ENCODE measurements at regions not wholly inside any gene's neighbourhood (a gene's known extent, or its start where the extent isn't known, plus 50 kb on each side); places are given as distances from the start of the nearest gene placed in this dataset.

DNA sequence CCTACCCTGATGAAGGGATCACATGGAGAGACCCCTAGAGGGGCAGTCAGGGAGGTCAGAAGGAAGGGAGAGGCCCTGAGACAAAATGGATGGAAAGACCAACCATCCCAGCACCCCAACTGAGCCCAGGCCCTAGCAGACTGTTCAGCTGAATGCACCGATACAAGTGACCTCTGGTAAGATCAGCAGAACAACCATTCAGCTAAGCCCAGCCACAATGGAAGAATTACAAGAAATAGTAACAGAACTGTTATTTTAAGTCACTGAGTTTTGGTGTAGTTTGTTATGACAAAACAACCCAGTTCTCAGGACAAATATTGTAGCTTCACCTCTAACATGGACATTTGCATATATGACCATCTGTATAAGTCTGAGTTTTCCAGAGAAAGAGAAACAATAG is 210.4 kb upstream of the SVIL start:
- TF ChIP-seq, protein P1, sequence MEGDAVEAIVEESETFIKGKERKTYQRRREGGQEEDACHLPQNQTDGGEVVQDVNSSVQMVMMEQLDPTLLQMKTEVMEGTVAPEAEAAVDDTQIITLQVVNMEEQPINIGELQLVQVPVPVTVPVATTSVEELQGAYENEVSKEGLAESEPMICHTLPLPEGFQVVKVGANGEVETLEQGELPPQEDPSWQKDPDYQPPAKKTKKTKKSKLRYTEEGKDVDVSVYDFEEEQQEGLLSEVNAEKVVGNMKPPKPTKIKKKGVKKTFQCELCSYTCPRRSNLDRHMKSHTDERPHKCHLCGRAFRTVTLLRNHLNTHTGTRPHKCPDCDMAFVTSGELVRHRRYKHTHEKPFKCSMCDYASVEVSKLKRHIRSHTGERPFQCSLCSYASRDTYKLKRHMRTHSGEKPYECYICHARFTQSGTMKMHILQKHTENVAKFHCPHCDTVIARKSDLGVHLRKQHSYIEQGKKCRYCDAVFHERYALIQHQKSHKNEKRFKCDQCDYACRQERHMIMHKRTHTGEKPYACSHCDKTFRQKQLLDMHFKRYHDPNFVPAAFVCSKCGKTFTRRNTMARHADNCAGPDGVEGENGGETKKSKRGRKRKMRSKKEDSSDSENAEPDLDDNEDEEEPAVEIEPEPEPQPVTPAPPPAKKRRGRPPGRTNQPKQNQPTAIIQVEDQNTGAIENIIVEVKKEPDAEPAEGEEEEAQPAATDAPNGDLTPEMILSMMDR (IDR thresholded peaks at IDR 0.05; ENCODE audit: extremely low read depth, missing control alignments), result no peak
- DNase-seq (ENCODE audit: low spot score), result no peak

DNA sequence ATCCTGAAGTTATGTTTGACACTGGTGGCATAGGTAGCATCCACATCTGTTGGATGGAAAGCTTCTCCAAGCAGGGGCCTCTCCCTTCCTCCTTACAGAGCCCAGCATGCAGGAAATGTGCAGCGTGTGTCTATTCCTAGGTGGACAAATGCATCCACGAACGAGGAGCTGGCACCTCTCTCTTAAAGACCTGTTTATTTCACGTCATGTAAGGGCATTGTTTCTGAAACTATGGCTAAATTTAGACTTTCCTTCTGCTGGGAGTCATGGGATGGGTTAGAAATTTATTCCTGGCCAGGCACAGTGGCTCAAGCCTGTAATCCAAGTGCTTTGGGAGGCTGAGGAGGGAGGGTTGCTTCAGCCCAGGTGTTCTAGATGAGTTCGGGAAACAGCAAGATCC is 208.4 kb upstream of the SVIL start:
- DNase-seq (ENCODE audit: low spot score), result no peak
- TF ChIP-seq, protein P1 (IDR thresholded peaks at IDR 0.05; ENCODE audit: extremely low read depth, missing control alignments), result no peak

DNA sequence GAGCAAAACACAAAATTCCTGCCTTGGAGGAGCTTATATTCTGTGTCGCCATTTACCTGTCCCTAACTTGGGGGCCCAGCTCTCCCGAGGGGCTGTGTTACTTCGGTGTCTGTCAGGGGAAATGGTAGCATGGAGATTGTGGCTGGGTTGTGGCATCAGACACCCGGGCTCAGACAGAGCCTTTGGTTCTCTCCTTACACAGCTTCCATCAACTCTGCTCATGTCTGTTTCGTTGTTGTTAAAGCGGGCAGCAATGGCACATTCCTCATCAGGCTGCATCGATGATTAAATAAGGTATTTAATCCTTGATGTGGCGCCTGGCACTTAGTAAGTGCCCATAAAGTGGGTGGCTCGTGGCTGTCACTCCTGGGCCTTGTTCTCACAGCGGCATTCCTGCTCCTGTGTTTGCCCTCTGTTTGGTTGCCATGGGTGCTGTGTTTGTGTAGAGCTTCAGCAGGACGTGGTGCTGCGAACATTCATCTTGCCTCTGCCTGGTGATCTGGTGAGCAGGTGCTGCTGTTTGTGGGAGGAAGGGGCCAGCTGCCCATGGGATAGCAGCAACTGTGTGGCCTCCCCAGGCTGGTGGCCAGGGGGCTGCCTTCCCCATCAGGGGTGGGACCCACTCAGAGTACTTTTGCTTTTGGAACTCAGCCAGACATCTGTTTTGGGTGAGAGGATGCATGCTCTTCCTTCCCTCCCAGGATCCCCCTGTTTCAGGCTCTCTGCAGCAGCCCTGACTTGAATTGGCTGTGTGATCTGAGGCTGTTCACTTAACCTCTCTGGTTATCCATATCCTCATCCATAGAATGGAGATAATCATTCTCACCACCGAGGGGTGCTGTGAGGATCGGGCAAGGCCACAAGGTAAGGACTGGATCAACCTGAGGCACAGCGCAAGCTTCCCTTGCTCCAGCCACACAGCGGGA is 207.2 kb upstream of the SVIL start:
- TF ChIP-seq, protein P1 (IDR thresholded peaks at IDR 0.05; ENCODE audit: extremely low read depth, missing control alignments), result no peak
- DNase-seq (ENCODE audit: low spot score), result no peak

DNA sequence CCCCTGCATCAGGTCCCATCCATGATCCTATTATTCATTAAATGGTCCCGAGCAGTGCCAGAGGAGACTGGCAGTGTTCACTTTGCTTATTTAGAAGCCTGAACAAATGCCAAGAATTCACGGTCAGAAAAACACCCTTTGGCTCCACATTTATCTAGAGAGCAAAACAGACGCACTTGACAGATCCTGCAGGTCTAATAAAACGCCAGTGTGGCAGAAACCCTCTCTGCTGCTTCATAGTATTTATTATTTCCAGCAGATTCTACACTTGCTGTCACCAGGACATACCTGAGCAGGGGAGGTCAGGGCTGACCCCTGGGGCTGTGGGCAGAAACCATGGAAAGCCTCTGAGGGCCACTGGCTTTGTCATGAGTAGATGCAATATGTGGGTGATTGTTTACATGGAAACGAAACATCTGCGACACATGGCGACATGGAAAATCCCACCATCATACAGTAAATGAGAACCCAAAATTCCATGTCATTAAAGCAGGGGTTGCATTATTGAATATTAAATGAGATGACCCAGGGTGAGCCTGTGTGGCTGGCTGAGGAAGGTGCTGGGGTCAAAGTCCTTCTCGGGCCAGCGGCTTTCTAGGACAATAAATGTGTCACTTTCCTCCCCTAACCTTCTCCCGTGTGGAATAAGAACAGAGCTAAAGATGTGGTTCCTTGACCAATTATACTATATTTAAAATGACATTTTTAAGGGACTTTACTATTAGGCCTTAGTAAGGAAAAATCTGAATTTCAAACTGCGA is 205.9 kb upstream of the SVIL start:
- TF ChIP-seq, protein P1 (IDR thresholded peaks at IDR 0.05; ENCODE audit: extremely low read depth, missing control alignments), result no peak
- DNase-seq (ENCODE audit: low spot score), result no peak

DNA sequence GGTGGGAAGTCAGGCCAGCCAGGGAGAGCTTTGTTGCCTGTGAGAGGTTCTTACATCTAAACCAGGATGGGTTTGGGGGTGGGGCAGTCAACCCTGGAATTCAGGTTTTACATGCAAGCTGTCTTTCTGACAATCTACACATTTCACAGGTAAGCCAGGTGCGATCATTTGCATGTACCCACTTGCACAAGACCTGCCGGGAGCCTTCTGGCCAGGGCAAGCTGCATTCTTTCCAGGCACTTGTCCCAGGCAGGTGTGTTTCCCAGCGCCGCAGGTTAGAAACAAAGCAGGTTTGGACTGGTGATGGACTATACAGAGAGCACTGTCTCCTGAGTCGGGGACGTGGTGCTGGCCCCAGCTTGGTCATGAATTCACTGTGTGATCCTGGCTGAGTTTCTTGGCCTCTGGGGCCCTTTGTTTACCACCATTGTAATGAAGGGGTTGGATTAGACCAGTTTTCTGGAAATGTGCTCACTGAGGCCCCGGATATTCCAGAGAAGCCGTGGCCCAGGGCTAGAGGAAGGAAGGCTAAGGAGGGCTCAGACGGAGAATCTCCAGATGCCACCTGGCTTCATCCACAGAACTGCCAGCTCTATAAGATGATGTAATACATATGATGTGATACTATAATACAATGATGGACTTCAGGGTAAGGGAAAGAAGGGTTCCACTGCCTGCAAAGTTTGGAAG is 205.2 kb upstream of the SVIL start:
- DNase-seq (ENCODE audit: low spot score), result no peak
- TF ChIP-seq, protein P1 (IDR thresholded peaks at IDR 0.05; ENCODE audit: extremely low read depth, missing control alignments), result no peak

DNA sequence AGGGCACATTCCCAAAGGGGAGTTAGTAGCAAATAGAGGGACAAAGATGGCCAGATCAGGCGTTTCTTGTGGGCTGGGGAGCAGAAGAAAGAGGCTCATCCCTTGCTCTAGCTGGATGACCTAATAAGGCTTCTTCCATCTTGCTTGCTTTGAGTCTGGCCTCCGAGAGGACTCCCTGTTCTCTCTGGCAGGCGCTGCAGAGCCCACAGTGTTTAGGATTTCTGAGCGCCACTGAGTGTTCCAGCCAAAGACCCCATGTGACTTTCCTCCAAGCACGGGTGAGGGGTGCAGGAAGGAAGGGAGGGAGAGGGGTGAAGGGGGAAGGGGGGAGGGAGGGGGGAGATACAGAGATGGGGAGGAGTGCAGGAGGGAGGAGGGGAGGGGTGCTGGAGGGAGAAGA is 203.8 kb upstream of the SVIL start:
- TF ChIP-seq, protein P1 (IDR thresholded peaks at IDR 0.05; ENCODE audit: extremely low read depth, missing control alignments), result no peak
- DNase-seq (ENCODE audit: low spot score), result no peak

Data from GM20000 (cell line).